Gastrocnemius medialis (tissue), 4 donors: ENCODE measurements at regions not wholly inside any gene's neighbourhood (a gene's known extent, or its start where the extent isn't known, plus 50 kb on each side); places are given as distances from the start of the nearest gene placed in this dataset.
"Not testable (repeated sequence)": the region's sequence is repeated elsewhere in the genome, so short reads cannot be mapped to it uniquely, and the experiment has no call there.

ENCODE experiments used
- CTCF ChIP-seq, 5 experiments: fragments of 450-650 bp in 3 of 5; fragments of 200-600 bp in 2 of 5; sonication (generic) in 2 of 5; IDR thresholded peaks in 4 of 5; conservative IDR thresholded peaks in 1 of 5; 1 replicate in 4 of 5; 2 replicates in 1 of 5; pipeline ENCODE4 v1.5.1; 2016 to 2019; ENCODE audit warnings: antibody characterized with exemption in 5 of 5, mild to moderate bottlenecking in 3 of 5, moderate library complexity in 3 of 5
- POLR2A ChIP-seq, 2 donors: fragments of 450-650 bp; IDR thresholded peaks; one replicate each; pipeline ENCODE4 v1.6.1; 2017; ENCODE audit warnings: antibody characterized with exemption in 2 of 2, mild to moderate bottlenecking in 2 of 2, moderate library complexity in 2 of 2

- TF ChIP-seq POLR2A (IDR thresholded peaks at IDR 0.05); CTCF (IDR thresholded peaks at IDR 0.05 in 4 of 5, conservative IDR thresholded peaks at IDR 0.05 in 1 of 5): not testable (repeated sequence)
Observed at GRCh38 chr22:44567378-44567841, 69.4 kb upstream of the RTL6 start.
